GM19099 (cell line): ENCODE measurements at regions not wholly inside any gene's neighbourhood (a gene's known extent, or its start where the extent isn't known, plus 50 kb on each side); places are given as distances from the start of the nearest gene placed in this dataset.

Experiments
- POLR2A ChIP-seq: IDR thresholded peaks from 3 replicates; pipeline ENCODE4 v1.6.1; 2011; ENCODE audit warnings: low read depth; ENCODE audit not compliant: insufficient read length; ENCODE audit errors: extremely low read depth

DNA sequence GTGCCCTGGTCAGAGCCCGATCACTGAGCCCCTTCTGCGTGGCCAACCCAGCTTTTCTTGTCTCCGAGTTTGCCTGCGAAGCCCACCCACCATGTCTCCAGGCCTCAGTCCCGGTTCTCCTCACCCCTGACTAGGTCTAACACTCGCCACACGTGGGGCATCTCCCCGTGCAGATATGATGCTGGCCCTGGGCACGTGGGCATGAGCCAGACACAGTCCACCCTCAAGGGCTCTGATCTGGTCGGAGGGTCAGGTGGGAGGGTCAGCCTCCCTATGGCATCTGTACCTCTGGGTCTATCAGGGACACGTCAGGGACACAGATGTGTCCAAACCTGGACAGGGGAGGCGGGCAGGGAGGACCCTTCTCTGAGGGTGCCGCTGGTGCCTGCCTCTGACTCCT, 95.4 kb downstream of the RHOB start:
- TF ChIP-seq POLR2A: no peak

DNA sequence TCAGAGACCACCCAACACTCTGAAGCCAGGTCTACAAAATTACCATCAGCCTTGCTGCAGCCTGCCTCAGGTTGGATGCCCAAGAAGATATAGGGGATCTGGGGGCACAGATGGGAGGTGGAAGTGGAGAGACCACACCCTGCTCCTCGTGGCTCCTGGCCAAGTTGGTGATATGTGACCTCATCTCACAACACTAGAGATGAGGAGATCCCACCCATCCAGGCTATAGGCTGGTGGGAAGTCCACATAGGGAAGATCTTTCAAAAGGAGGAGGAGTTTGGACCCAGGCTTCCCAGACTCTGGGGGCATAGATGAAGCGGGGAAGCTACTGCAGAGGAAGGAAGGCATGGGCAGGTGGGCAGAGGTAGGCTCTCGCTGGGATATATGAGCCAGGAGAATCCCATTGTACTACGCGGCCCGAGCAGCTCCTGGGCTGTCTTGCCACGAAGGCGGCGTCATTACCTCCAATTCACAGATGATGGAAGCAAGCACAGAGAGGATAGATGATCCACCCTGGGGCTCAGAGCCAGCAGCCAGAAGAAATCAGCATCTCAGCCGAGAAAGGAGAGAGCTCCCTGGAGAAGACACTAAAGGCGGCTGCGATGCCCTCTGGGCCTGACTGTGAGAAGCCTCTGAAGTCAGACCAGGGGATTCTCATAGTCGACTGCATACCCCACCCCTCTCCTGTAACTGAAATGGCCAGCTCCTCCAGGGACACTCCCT, 96.0 kb downstream of the RHOB start:
- TF ChIP-seq POLR2A: no peak

DNA sequence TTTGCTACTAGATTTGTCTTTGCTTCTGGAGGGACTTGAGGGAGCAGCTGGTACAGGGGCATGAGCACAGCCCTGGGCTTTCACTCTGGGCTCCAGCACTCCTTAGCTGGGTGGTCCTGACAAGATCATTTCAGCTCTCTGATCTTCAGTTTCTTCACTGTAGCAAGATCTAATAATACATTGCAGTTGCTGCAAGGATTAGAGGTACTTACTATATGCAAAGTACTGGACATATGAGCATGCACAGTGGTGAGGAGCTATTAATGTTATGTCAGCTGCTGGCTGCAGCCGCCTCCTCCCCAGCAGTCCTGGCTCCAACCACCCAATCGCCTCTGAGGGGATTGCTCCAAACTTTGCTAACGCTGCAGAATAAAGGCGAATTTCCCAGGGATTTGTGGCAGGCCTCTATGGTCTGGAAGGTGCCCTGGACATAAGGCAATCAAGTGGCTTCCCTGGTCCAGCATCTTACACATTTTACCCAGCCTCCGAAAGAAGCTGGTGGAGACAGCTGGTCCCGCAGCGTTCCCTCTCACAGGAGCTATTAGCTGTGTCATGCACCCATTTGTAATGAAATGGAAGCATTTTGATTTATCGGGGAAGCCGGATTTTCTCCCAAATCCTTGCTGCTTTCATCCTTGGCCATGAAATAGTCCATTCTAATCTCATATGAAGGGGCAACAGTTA, 96.7 kb downstream of the RHOB start:
- TF ChIP-seq POLR2A: no peak

DNA sequence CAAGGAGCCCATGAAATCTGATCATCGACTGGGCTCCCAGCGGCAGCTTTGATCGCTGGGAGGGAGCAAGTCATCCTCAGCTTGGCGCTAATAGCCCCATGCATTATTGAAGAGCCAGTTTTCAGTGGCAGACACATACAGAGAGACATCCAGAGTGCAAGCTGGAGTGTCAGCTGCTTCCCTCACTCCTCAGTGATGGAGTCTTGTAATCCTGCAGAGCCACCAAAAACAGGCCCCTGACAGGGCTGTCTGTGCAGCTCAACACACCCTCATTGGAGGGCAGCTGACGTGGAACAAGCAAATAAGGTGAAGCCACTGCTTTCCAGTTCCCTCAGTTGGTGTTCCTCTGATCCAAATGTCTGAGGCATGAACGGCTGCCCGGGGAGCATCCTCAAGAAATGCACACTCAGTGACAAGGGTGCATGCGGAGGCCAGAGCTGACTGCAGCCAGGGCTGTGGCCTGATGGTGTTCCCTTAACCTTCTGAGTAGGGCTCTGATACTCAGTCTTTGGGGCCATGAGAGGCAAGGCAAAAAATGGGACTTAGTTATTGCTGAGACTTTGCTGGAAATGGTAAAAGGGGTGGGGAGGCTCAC, 97.4 kb downstream of the RHOB start:
- TF ChIP-seq POLR2A: no peak

DNA sequence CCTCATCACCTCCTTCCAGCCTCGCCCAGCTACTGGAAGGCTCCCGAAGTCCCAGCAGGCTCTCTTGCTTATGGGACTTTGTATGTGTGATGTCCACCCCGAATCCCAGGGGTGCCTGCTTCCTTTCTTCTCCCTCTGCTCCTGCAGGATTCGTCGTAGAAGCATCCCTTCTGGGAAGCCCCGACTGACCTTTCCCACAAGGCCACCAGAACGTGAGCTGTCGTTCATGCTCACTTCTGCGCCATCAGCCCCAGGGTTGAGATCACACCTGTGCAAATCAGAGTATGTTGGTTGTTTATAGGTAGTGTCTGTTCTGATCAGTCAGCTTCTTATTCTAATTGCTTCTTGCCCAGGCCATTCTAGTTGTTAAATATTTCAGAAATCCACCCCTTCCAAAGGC, 101.8 kb downstream of the HS1BP3 start:
- TF ChIP-seq POLR2A: no peak

DNA sequence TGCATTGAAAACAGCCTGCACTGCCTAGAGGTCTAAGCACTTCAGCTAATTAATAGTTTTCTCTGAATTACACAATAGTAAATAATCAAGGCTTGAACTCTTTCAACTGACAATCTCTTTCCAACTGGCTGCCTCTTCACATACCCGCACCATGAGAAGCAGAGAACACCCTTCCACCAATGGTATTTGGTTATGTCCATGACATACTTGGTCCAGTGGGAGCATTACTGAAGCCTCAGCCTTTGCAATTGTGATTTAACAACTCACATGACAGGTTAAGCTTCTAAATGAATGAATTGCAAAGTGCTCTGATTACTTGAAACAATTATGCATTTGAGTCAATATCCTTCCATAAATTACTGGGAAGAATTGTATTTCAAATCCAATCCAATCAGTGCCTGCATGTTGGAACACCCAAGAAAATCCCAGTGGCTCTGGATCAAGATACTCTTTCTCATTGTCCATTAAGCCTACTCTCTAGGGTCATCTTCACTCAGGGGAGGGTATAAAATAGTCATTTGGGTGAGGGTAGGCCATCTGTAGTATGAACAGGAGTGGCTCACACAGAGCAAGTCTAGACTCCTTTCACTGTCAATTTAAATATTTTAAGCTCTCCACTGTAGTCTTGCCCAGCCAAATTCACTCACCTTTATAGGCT, 101.1 kb downstream of the HS1BP3 start:
- no peak for TF ChIP-seq POLR2A

DNA sequence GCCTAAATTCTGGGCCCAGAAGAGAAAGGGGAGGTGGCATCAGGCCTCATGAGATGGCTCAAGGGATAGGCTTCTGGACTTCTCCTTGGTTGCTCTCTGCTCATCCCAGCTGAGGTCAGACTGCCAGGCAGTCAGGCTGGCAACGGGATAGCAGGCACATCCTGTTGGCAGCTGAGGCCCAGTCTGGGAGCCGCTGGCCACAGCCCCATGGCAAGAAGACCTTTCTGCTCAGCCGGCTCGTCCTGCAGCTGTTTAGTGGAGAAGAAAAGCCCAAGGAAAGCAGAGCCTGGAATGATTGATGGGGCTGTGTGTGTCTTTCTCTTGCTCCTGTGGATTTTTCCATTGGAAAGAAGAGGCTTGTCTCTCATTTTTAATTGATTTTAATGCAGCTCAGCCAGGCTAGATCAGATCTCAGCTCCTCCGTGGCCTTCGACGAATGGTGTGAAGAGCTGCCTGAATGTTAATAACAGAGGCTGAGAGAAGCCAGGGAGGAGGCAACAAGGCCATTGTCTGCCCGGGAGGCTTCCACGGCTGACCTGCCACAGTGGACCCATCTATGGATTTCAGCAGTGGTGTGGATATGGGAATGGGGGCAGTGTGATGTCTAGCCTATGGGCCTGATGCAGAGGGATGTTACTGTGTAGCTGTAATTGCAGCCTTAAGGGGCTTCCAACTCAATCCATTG, 99.5 kb downstream of the HS1BP3 start:
- no peak for TF ChIP-seq POLR2A

DNA sequence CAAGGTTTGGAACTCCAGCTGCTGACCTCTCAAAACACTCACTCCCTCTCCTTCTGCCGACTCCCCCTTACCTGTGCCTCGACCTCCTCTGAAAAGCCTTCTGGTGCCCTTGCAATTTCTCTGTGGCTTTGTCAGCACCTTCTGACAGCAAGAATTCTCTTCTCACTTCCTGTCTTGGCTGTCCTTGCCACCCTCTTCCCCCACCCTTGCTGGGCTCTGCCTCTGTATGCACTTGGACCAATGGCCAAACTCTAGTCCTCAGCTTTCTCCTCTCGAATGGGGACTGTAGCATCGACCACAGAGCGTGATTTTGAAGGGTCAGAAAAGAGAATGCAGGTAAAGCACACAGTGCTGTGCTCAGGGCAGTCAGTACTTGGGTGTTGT, 99.0 kb downstream of the HS1BP3 start:
- TF ChIP-seq POLR2A: no peak

DNA sequence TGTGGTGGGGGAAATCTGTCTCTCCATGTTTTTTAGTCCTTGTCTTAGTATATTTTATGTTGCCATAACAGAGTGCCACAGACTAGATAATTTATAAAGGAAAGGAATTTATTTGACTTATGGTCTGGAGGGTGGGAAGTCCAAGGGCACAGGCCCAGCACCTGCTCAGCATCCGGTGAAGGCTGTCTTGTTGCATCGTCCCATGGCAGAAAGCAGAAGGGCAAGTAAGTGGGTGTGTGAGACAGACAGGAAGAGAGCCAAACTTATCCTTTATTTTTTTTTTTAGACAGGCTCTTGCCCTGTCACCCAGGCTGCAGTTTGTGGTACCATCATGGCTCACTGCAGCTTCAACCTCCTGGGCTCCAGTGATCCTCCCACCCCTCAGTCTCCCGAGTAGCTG, 98.1 kb downstream of the HS1BP3 start:
- TF ChIP-seq POLR2A: no peak

DNA sequence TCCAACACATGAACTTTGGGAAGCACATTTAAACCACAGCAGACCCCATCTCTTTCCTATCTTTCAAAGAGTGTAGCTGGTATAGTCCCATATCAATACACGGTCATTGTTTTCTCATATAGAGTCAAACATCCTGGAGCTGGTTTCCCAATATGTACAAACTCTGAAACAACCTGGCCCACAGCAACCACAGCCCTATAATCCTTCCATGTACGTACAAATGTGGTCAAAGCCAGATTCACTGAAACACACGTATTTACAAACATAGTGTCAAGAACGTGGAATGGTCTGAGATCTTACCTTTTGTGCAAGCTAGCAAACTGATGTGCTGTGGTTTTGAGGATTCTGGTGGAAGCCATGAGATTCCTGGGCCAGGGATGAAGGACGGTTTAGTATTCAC, 97.3 kb downstream of the HS1BP3 start:
- TF ChIP-seq POLR2A: no peak

DNA sequence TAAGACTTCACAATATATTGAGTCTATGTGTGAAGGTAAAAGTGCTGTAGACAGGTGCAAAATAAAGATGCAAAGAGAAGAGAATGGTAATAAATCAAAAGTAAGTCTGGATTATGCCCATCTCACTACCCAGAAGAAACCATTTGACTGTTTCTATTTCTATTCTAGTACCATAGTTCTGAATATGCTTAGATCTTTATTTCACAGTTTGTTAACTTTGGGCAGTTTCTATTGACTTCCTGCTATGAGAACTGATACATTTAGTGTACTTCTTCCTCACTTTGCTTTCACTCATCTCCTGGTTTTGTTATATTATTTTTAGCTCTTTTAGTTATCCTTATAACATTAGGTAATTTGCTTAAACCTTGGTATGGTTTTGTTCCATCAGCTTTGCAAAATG, 94.9 kb downstream of the HS1BP3 start:
- TF ChIP-seq POLR2A: no peak

DNA sequence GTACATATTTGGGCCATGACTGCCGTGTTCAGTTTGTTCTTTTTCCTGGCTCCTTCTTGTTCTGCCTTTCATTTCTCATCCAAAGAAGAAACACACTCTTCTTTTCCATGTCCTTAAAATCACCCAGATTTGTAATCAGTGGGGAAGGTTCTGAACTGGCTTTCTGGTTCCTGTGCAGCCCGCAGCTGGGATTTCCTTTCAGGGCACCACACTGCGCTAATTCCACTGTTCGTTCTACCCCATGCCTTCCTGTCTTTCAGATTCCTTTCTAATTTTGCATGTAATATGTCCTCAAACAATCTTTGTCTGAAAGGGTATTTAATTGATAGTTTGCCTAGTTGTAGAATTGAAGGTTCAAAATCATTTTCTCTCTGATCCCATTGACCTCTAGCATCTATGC, 94.1 kb downstream of the HS1BP3 start:
- no peak for TF ChIP-seq POLR2A

DNA sequence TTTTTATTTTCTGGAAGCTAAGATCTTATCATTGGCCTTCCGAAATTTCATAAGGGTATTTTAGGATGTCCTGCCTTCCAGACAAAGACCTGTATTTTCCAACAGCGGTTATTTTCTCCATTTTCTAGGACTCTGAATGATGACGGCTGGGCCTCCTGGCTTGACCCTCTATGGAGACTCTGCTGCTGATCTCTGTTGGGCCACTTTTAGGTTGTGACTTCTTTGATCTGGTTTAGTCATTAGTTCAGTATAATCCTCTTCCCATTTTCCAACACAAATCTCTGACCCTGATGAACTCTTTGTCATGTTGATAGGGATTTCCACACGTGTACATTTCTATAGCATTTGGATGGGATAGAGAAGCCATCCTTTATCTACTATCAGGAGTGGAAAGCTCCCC, 93.7 kb downstream of the HS1BP3 start:
- no peak for TF ChIP-seq POLR2A

DNA sequence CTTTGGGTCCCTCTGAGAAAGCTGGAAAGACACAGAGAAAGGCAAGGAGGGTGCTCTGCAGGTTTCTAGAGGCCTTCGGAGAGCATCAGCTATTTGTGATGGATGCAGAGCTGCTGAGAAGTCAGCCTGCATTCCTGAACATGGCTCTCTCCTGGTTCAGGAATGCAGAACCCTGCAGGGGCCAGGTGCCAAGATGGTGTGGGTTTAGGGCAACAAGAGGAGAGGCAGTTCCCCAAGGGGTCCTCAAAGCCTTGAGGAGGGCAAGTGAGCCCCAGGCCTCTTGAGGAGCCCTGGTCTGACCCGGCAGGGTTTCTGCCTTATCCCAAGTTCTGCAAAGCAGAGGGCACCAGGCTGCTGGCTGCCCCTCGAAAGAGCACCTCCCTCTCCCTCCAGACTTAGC, 93.3 kb downstream of the HS1BP3 start:
- no peak for TF ChIP-seq POLR2A

DNA sequence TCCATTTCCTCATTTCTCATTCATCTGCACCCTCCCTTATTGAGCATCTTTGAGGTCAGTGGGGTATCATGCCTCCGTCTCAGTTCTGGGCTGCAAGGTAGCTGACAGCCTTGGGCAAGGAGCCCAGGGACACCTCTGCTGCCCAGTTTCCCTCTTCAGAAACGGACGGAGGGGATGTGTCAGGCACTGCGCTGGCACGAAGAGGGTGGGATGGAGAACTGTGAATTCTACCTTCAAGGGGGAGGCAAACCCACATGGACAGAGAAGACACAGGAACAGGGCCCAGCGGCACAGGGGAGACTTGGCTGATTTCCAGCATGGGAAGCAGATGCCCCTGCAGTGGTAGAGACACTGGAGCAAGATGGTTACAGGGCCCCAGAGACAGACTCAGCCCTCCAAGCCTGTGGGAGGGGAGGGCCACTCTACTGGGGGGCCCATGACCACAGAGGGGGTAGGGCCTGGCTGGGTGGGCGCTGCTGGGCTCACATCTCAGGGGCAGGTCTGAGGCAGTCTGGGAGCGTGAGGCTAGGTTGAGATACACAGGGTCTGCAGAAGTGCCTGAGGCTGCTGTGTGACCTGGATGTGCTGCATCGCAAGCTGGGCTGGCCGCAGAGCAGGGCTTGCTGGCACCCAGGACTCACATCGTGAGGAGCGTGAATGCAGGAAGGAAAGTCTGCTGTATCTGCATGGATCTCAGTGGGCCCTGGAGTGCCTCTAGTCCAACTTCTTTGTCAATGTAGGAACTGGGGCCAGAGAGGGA, 92.3 kb downstream of the HS1BP3 start:
- no peak for TF ChIP-seq POLR2A

DNA sequence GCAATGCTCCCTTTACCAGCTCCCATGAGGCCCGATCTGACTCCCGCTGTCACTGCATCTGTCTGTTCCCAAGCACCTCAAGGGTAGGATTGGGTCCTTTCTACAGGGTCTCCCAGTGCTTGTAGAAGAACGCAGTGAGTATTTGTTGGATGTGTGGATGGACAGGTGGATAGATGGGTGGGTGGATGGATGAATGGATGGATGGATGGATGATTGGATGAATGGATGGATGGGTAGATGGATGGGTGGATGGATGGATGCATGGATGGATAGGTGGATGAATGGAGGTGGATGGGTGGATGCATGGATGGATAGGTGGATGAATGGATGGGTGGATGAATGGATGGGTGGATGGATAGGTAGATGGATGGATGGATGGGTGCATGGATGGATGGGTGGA, 91.6 kb downstream of the HS1BP3 start:
- no peak for TF ChIP-seq POLR2A
